NCI-H2196 (cell line): ENCODE measurements at regions not wholly inside any gene's neighbourhood (a gene's known extent, or its start where the extent isn't known, plus 50 kb on each side); places are given as distances from the start of the nearest gene placed in this dataset.
"Not testable (repeated sequence)": the region's sequence is repeated elsewhere in the genome, so short reads cannot be mapped to it uniquely, and the experiment has no call there.

Source experiments
- DNase-seq: peaks from one replicate; lab custom pipeline; 2025; ENCODE audit not compliant: unreplicated experiment; lab: John Stamatoyannopoulos, UW

DNA sequence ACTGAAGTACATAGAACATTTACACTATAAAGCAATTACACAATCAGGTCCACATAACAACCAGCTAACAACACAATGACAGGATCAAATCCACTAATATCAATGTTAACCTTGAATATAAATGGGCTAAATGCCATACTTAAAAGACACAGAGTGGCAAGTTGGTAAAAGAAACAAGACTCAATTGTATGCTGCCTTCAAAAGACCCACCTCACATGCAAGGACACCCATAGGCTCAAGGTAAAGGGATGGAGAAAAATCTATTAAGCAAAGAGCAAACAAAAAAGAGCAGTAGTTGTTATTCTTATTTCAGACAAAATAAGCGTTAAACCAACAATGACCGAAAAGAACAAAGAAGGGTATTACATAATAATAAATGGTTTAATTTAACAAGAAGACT lies 183.3 kb downstream of the PYDC2 start:
- no peak for DNase-seq

- no peak for DNase-seq
These were observed 185.3 kb downstream of the PYDC2 start for GRCh38 chr3:191646242-191646641.

DNA sequence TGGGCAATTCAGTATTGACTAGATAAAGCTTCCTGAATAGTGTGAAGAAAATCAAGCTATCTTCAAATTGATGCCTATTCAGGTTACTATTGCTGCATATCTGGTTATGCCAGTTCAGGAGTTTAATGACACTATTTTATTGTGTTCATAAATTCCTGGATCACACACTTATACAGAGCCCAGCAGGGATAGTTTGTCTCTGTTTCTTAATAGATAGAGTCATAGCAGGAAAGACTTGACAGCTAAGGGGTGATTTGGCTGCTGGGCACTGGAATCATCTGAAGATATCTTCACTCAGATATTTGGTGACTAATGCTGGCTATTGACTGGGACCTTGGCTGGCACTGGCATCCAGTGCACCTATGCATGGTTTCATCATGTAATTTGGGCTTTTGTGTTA lies 187.8 kb downstream of the PYDC2 start:
- no peak for DNase-seq

- no peak for DNase-seq
These were observed 188.7 kb downstream of the PYDC2 start for GRCh38 chr3:191649626-191650025.

DNA sequence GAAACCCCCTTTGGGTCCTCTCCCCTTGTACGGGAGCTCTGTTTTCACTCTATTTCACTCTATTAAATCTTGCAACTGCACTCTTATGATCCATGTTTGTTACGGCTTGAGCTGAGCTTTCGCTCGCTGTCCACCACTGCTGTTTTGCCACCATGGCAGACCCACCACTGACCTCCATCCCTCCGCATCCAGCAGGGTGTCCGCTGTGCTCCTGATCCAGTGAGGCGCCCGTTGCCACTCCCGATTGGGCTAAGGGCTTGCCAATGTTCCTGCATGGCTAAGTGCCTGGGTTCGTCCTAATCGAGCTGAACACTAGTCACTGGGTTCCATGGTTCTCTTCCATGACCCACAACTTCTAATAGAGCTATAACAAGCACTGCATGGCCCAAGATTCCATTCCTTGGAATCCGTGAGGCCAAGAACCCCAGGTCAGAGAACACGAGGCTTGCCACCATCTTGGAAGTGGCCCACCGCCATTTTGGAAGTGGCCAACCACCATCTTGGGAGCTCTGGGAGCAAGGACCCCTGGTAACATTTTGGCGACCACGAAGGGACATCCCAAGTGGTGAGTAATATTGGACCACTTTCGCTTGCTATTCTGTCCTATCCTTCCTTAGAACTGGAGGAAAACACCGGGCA lies 197.9 kb downstream of the PYDC2 start:
- DNase-seq: not testable (repeated sequence)

GRCh38 chr3:191662150-191662549 lies 201.2 kb downstream of the PYDC2 start:
- DNase-seq: not testable (repeated sequence)

- no peak for DNase-seq
These were observed 220.1 kb downstream of the PYDC2 start for GRCh38 chr3:191680989-191681597.

DNA sequence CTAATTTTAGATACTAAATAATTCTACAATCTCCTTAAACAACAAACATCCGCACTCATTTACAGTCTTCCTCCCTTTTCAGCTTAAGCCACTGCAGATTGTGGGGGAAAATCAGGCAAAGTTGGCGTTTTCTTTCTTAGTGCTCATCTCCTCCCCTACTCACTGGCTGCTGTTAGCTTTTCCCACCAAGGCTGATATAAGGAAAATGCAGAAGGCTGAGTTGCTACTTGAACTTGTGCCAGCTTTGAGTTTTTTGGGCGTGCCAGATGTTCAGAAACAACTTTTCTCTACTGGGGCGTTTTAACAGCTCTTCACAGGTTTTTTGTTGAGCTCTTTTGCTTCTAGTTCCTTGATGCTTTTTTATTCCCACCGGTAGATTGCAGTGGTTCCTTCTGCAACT lies 222.0 kb downstream of the PYDC2 start:
- no peak for DNase-seq

- no peak for DNase-seq
These were observed 225.7 kb downstream of the PYDC2 start for GRCh38 chr3:191686626-191687025.

GRCh38 chr3:191688756-191689433 lies 227.9 kb downstream of the PYDC2 start:
- no peak for DNase-seq

DNA sequence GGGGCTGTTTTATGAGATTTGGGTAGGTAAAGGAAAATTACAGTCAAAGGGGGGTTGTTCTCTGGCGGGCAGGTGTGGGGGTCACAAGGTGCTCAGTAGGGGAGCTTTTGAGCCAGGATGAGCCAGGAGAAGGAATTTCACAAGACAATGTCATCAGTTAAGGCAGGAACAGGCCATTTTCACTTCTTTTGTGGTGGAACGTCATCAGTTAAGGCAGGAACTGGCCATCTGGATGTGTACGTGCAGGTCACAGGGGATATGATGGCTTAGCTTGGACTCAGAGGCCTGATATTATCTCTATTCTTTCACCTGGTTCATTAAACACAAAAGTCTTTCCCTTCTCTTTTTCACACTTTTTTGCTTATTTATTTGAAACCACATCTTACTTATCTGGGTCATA lies 230.2 kb downstream of the PYDC2 start:
- DNase-seq: not testable (repeated sequence)

- DNase-seq: no peak
These were observed 234.3 kb downstream of the PYDC2 start for GRCh38 chr3:191695131-191695814.

DNA sequence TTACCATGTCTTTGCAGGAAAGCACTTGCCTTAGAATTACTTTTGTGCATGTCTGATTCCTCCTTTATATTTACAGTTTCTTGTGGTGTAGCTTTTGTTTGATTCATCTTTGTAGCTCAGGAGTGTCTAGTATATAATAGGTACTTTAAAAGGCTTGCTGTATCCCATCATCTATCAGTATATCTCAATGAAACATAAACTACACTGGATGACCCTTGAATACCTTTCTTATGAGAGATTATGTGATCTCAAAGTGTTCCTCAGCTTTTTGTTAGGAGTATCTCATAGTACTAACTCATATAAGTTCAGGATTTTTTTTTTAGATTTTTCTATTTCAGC lies 234.8 kb downstream of the PYDC2 start:
- DNase-seq: no peak

- DNase-seq: no peak
These were observed 235.4 kb downstream of the PYDC2 start for GRCh38 chr3:191696348-191696747.

- DNase-seq: no peak
These were observed 238.6 kb downstream of the PYDC2 start for GRCh38 chr3:191699546-191699945.

DNA sequence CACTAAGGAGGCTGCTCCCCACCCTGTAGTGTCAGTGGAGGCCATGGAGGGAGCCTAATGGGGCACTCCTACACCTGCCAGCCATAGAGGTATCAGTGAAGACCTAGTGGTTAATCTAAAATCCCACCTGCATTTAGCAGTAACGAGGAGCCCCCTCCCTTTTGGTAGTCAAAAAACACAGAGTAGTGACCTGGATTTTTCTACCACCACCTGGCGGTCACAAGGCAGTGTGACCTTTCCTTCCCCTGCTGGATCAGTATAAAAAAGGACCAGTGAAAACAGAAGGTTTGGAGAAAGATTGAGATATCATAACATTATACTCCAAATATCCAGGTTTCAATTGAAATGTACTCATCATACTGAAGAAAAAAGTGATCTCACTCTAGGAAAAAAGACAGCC lies 241.2 kb downstream of the PYDC2 start:
- DNase-seq: no peak

DNA sequence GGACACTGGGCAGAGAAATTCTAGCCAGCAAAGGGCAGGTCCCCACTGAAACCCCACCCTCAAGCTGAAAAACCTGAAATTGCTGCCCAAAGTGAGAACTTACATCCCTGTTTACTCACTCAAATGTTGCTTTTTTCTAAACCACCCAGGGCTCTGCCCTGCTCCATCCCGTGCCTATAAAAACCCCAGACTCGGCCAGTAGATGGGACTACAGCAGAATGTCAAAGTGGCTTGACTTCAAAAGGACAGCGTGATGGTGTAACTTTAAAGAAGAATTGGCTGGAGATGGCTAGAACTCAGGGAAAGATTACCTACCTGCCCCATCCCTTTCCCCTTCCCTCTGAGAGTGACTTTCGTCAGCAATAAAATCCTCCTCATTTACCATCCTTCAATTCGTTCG lies 246.9 kb downstream of the PYDC2 start:
- DNase-seq: no peak

- DNase-seq: no peak
These were observed 254.6 kb downstream of the PYDC2 start for GRCh38 chr3:191715585-191715984.

DNA sequence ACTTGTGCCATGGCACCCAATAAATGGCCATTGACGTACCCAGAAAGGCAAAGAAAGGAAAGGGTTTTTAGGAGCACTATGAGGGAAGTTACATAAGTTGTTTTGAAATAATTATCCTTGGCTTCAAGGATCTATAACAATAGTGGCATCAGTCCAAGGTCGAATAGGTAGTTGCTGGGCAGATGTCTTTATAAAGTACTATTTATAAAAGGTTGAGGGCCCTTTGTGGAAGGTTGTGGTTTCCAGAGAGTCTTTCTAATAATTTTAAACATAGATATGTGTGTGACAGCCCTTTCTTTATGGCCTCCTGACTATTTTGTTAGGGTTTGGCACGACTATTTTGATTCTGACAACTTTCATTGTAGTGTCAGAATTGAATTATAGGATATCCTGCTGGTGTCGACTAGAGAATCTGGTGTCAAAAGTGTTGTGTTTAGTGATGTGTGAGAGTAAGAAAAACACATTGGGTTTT lies 260.5 kb downstream of the PYDC2 start:
- DNase-seq: no peak

- DNase-seq: no peak
These were observed 261.0 kb downstream of the PYDC2 start for GRCh38 chr3:191721990-191722389.

DNA sequence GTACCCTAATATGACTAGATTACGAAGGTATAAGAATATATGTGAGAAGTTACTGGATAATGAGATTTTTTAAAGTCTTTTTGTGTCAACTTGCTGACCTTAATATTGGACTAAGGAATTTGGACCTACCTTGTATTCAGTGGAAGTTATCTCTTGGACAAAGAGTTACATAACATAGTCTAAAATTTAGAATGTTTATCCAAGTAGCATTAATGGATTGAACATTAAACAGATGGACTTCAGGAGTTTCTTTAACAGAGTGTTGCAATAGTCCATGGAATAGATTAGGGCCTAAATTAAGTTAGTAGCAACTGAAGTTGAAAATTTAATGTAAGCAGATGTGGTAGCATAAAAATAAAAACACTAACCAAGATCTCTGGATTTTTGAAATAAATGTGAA lies 266.4 kb downstream of the PYDC2 start:
- DNase-seq: no peak

GRCh38 chr3:191728186-191728585 lies 267.2 kb downstream of the PYDC2 start:
- DNase-seq: no peak
